ENCODE measurements at regions not wholly inside any gene's neighbourhood (a gene's known extent, or its start where the extent isn't known, plus 50 kb on each side); places are given as distances from the start of the nearest gene placed in this dataset.

GRCh38 chr13:109606520-109606919, 179.9 kb downstream of the IRS2 start:
- Mint-ChIP-seq H3K4me1 (ENCODE audit: low read depth) (no peaks in the 10 kb centered on the region), H3K4me3 (no peak overlapping the region), H3K36me3 (ENCODE audit: low read depth) (no peaks in the 10 kb centered on the region), H3K9me3 (ENCODE audit: insufficient read depth) (peaks cover 3% of the 10 kb centered on the region), H3K27ac (no peak overlapping the region), H3K27me3 (ENCODE audit: low read depth) (peaks cover 2% of the 10 kb centered on the region)
- POLR2A ChIA-PET, result no interaction called here
- CTCF ChIA-PET, result no interaction called here
- DNase-seq (no peak), ATAC-seq (no peak)

DNA sequence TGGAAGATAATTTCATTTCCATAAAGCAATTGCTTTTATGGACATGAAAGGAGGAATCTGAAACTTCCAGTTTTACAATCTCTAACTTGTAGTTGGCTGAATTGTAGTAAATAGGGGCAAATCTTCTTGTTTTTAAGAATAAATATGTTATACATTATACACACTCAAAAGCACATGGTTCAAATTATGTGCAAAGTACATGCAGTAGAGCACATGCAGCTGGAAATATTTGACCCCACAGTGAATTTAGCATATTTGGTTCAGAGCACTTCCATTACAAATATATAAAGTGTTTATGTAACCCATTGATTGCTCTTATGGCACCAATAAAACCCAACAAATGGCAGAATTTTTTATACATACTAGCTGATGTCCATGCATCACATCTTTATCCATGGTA, 180.5 kb downstream of the IRS2 start:
- POLR2A ChIA-PET, result no interaction called here
- CTCF ChIA-PET, result no interaction called here

DNA sequence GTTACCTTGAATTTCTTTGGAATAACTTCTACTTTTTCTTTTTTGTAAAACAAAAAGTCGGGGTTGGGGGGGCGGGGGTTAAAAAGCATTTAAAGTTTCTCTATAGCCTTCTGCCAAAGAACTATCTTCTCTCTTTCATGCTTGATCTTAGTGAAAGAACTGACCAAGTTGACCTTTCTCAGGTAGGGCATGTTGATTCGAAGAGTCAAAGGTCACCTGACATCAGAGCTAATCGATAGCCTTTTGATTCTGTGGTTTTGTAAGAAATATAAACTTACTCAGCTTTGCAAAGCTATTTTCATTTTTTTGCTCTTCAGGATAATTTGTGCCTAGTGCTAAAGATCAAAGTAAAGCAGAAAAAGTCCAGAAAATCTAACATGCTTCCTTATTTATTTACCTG, 181.5 kb downstream of the IRS2 start:
- ATAC-seq (no peak), DNase-seq (no peak)
- POLR2A ChIA-PET, result no interaction called here
- peaks cover 2% of the 10 kb centered on the region for H3K27me3 Mint-ChIP-seq (ENCODE audit: low read depth)
- H3K4me1 Mint-ChIP-seq (ENCODE audit: low read depth), result no peaks in the 10 kb centered on the region
- H3K36me3 Mint-ChIP-seq (ENCODE audit: low read depth), result no peaks in the 10 kb centered on the region
- no peak overlapping the region for H3K27ac Mint-ChIP-seq
- CTCF ChIA-PET, result no interaction called here
- no peak overlapping the region for H3K4me3 Mint-ChIP-seq
- peaks cover 3% of the 10 kb centered on the region for H3K9me3 Mint-ChIP-seq (ENCODE audit: insufficient read depth)

More for the DNA sequence above, 180.5 kb downstream of the IRS2 start:
- peaks cover 3% of the 10 kb centered on the region for H3K9me3 Mint-ChIP-seq (ENCODE audit: insufficient read depth)
- DNase-seq (no peak), ATAC-seq (no peak)
- no peaks in the 10 kb centered on the region for H3K4me1 Mint-ChIP-seq (ENCODE audit: low read depth)
- no peaks in the 10 kb centered on the region for H3K36me3 Mint-ChIP-seq (ENCODE audit: low read depth)
- H3K27ac Mint-ChIP-seq, result no peak overlapping the region
- H3K27me3 Mint-ChIP-seq (ENCODE audit: low read depth), result peaks cover 2% of the 10 kb centered on the region
- H3K4me3 Mint-ChIP-seq, result no peak overlapping the region

- no peak for ATAC-seq
- Mint-ChIP-seq H3K27ac (no peak overlapping the region), H3K27me3 (ENCODE audit: low read depth) (peaks cover 8% of the 10 kb centered on the region), H3K36me3 (ENCODE audit: low read depth) (no peaks in the 10 kb centered on the region), H3K4me3 (no peak overlapping the region), H3K9me3 (ENCODE audit: insufficient read depth) (peaks cover 3% of the 10 kb centered on the region), H3K4me1 (ENCODE audit: low read depth) (no peaks in the 10 kb centered on the region)
- ChIA-PET CTCF (no interaction called here), POLR2A (no interaction called here)
- no peak for DNase-seq
Observed at GRCh38 chr13:109602356-109602755, 184.0 kb downstream of the IRS2 start.

DNA sequence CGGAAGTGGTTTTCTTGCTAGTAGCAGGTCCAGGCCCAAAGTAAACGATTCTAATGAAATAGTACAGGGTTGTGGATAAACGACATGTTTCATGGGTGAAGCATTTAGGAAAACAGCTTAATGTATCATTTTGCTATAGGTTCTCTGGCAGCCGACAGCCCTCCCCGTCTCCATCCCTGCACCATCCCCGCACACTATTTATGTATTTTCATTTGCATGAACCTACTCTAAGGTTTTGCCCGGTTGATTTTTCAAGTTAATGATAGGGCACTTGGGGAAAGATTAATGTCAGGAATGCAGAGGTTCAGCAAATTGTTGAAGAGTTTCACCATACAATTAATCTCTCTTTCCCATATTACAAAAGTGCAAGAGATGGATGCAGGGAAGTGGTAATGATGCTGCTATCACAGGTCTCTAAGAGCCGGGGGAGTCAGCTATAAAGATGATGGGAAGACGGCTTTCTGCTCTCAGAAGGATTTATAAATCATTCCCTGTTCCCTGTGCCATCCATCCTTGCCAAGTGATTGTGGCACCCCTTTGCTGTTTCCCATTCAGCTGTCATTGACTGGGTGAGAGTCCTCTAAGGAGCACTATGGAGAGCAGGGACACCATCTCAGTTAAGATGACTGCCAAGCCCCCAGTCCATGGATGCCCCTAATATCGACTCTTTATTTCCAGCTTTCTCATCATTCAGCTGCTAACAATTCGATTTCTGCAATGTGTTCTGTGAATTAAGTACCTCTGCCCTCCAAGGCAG, 186.3 kb downstream of the IRS2 start:
- ChIA-PET POLR2A (no interaction called here), CTCF (no interaction called here)
- H3K4me1 Mint-ChIP-seq (ENCODE audit: low read depth), result no peaks in the 10 kb centered on the region
- no peak for ATAC-seq
- no peaks in the 10 kb centered on the region for H3K36me3 Mint-ChIP-seq (ENCODE audit: low read depth)
- peaks cover 3% of the 10 kb centered on the region for H3K9me3 Mint-ChIP-seq (ENCODE audit: insufficient read depth)
- no peak overlapping the region for H3K4me3 Mint-ChIP-seq
- H3K27ac Mint-ChIP-seq, result no peak overlapping the region
- peaks cover 8% of the 10 kb centered on the region for H3K27me3 Mint-ChIP-seq (ENCODE audit: low read depth)
- no peak for DNase-seq

GRCh38 chr13:109595471-109595870, 190.9 kb downstream of the IRS2 start:
- Mint-ChIP-seq H3K27me3 (ENCODE audit: low read depth) (peaks cover 13% of the 10 kb centered on the region), H3K36me3 (ENCODE audit: low read depth) (no peaks in the 10 kb centered on the region), H3K4me3 (no peak overlapping the region), H3K4me1 (ENCODE audit: low read depth) (no peaks in the 10 kb centered on the region), H3K9me3 (ENCODE audit: insufficient read depth) (no peaks in the 10 kb centered on the region), H3K27ac (no peak overlapping the region)
- CTCF ChIA-PET, result interaction anchor here (1.5 kb wide), 1 partner anchor 26 kb away, joined by 3 read pairs; no protein-coding TSS in a partner anchor
- ATAC-seq (no peak), DNase-seq (no peak)
- POLR2A ChIA-PET, result no interaction called here

DNA sequence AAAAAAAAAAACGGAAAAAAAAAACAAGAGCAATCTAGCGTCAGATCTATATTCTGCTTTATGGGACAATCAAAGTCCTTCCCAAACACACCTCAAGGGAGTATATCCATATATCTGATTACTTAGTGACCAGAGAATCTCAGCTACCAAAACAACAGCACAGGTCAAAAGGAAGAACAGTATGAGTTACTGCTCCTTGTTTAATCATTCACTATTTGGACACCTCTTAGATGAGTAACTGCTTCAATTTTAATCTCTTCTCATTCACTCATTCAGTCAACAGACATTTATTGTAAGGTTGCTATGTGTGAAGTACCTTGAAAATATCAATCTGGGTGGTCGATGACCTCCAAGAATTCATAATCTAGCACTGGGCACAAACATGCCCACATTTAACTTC, 193.2 kb downstream of the IRS2 start:
- ChIA-PET CTCF (no interaction called here), POLR2A (no interaction called here)
- Mint-ChIP-seq H3K27ac (no peak overlapping the region), H3K36me3 (ENCODE audit: low read depth) (no peaks in the 10 kb centered on the region), H3K9me3 (ENCODE audit: insufficient read depth) (no peaks in the 10 kb centered on the region), H3K4me3 (no peak overlapping the region), H3K4me1 (ENCODE audit: low read depth) (no peaks in the 10 kb centered on the region), H3K27me3 (ENCODE audit: low read depth) (peaks cover 16% of the 10 kb centered on the region)
- ATAC-seq, result no peak
- DNase-seq, result no peak

GRCh38 chr13:109592770-109593169, 193.6 kb downstream of the IRS2 start:
- Mint-ChIP-seq H3K4me3 (no peak overlapping the region), H3K4me1 (ENCODE audit: low read depth) (no peaks in the 10 kb centered on the region), H3K27me3 (ENCODE audit: low read depth) (peaks cover 12% of the 10 kb centered on the region), H3K9me3 (ENCODE audit: insufficient read depth) (no peaks in the 10 kb centered on the region), H3K36me3 (ENCODE audit: low read depth) (no peaks in the 10 kb centered on the region), H3K27ac (no peak overlapping the region)
- ChIA-PET CTCF (no interaction called here), POLR2A (no interaction called here)
- DNase-seq, result no peak
- ATAC-seq, result no peak

- H3K9me3 Mint-ChIP-seq (ENCODE audit: insufficient read depth), result no peaks in the 10 kb centered on the region
- no peak overlapping the region for H3K4me3 Mint-ChIP-seq
- H3K27me3 Mint-ChIP-seq (ENCODE audit: low read depth), result peaks cover 23% of the 10 kb centered on the region
- no peaks in the 10 kb centered on the region for H3K4me1 Mint-ChIP-seq (ENCODE audit: low read depth)
- ChIA-PET POLR2A (no interaction called here), CTCF (no interaction called here)
- ATAC-seq, result no peak
- no peak overlapping the region for H3K27ac Mint-ChIP-seq
- DNase-seq, result no peak
- no peaks in the 10 kb centered on the region for H3K36me3 Mint-ChIP-seq (ENCODE audit: low read depth)
Observed at GRCh38 chr13:109587689-109588088, 198.7 kb downstream of the IRS2 start.

DNA sequence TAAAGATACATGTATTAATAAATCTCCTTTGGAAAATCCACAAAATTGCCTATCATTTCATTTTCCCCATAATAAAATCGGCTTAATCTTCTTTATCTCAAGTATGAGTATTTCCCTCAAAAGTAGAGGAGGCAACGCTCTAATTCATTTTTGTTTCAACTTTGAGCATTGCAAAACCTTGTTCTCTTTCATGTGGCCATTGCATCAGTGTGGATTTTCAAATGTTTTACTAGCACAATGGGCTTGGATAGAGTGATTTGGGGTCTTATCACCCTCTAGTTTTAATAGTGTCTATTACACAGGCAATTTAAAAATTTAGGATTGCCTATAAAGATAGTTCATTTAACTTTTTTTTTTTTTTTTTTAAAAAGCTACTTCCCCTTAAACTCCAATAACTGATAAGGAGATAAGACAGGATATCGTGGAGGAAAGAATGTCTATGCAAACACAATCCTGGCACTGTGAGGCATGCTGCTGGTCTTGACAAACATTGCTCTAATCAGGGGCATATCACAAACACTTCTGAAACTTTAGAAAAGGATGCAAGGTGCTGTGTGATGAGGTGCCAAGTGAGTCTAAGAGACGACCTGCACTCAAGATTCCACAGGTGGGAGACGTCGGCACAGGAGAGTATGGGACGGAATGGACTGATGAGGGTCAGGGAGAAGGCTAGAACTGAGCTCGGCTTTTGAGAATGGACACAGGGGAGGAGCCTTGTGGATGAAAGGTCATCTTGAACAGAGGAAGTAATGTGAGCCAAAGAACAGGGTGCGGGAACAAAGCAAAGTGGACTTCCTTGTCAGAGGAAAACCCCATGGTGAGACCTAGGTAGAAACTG, 199.7 kb downstream of the IRS2 start:
- Mint-ChIP-seq H3K9me3 (ENCODE audit: insufficient read depth) (no peaks in the 10 kb centered on the region), H3K27me3 (ENCODE audit: low read depth) (peaks cover 24% of the 10 kb centered on the region), H3K4me3 (no peak overlapping the region), H3K4me1 (ENCODE audit: low read depth) (no peaks in the 10 kb centered on the region), H3K27ac (no peak overlapping the region), H3K36me3 (ENCODE audit: low read depth) (no peaks in the 10 kb centered on the region)
- no peak for ATAC-seq
- no peak for DNase-seq
- ChIA-PET CTCF (no interaction called here), POLR2A (no interaction called here)

DNA sequence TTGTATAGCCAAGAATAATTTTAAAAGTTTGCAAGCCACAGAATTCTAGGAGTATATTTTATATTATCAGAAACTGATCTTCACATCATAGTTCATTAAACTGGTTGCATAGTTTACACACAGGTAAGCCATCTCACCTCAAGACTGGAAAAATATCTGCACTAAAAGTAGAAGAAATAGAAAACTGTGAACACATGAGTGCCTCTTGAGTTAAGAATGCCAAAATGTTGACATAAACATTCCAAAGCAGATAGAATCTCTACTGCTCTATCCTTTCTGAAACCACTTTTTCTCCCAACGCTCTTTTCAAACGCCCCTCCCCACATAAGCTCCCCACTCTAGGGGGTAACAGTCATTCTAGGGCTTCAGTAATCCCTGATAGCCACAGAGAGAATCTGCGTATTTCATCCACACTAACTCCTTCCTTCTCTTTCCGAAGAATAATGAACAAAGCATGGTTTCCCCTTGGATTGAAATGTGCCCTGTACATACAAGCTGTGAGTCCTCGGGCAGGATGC, 201.5 kb downstream of the IRS2 start:
- POLR2A ChIA-PET, result no interaction called here

GRCh38 chr13:109577191-109577700, 209.1 kb downstream of the IRS2 start:
- ChIA-PET POLR2A (no interaction called here), CTCF (no interaction called here)
- peaks cover 2% of the 10 kb centered on the region for H3K4me1 Mint-ChIP-seq (ENCODE audit: low read depth)
- no peak overlapping the region for H3K27ac Mint-ChIP-seq
- no peak for ATAC-seq
- no peak overlapping the region for H3K4me3 Mint-ChIP-seq
- peaks cover 5% of the 10 kb centered on the region for H3K27me3 Mint-ChIP-seq (ENCODE audit: low read depth)
- no peak for DNase-seq
- H3K9me3 Mint-ChIP-seq (ENCODE audit: insufficient read depth), result no peaks in the 10 kb centered on the region
- no peaks in the 10 kb centered on the region for H3K36me3 Mint-ChIP-seq (ENCODE audit: low read depth)

More for the DNA sequence above, 201.5 kb downstream of the IRS2 start:
- Mint-ChIP-seq H3K4me3 (no peak overlapping the region), H3K27me3 (ENCODE audit: low read depth) (peaks cover 24% of the 10 kb centered on the region), H3K9me3 (ENCODE audit: insufficient read depth) (no peaks in the 10 kb centered on the region), H3K27ac (no peak overlapping the region), H3K36me3 (ENCODE audit: low read depth) (no peaks in the 10 kb centered on the region), H3K4me1 (ENCODE audit: low read depth) (no peaks in the 10 kb centered on the region)
- ATAC-seq, result no peak
- CTCF ChIA-PET, result no interaction called here
- DNase-seq, result no peak
